ENCODE measurements at regions not wholly inside any gene's neighbourhood (a gene's known extent, or its start where the extent isn't known, plus 50 kb on each side); places are given as distances from the start of the nearest gene placed in this dataset.

GRCh38 chr18:75545189-75545588 is 117.7 kb upstream of the SMIM21 start:
- DNase-seq (ENCODE audit: low spot score), result no peak
- no peaks in the 10 kb centered on the region for H3K79me2 ChIP-seq (ENCODE audit: low read depth)
- H3F3A ChIP-seq (ENCODE audit: low read depth), result no peaks in the 10 kb centered on the region
- no peak overlapping the region for H3K4me3 ChIP-seq
- Mint-ChIP-seq H3K9me3 (peaks cover 5% of the 10 kb centered on the region), H3K36me3 (no peaks in the 10 kb centered on the region), H3K27ac (no peak overlapping the region), H3K27me3 (ENCODE audit: insufficient read depth, low read depth) (peaks cover 11% of the 10 kb centered on the region), H3K4me1 (peaks cover 20% of the 10 kb centered on the region), H3K4me3 (no peak overlapping the region)
- no peaks in the 10 kb centered on the region for H4K20me1 ChIP-seq (ENCODE audit: low read depth)
- H3K27me3 ChIP-seq, result no peaks in the 10 kb centered on the region
- no peak overlapping the region for H3K9ac ChIP-seq
- no peak overlapping the region for H2AFZ ChIP-seq (replicated peaks)
- no peaks in the 10 kb centered on the region for H3K9me3 ChIP-seq (ENCODE audit: low read depth)
- no peak for TF ChIP-seq EZH2 (IDR thresholded peaks at IDR 0.05)
- no peak for TF ChIP-seq EZH2phosphoT487 (IDR thresholded peaks at IDR 0.05)
- no peak for TF ChIP-seq CTCF (IDR thresholded peaks at IDR 0.05)
- no peak overlapping the region for H3K27ac ChIP-seq
- no peaks in the 10 kb centered on the region for H3K36me3 ChIP-seq
- H3K4me2 ChIP-seq, result no peak overlapping the region
- no peaks in the 10 kb centered on the region for H3K4me1 ChIP-seq

- no peak overlapping the region for H3K9ac ChIP-seq
- no peak overlapping the region for H3K27ac Mint-ChIP-seq
- H3K27me3 Mint-ChIP-seq (ENCODE audit: insufficient read depth, low read depth), result peaks cover 10% of the 10 kb centered on the region
- H3K4me1 Mint-ChIP-seq, result peaks cover 13% of the 10 kb centered on the region
- H3K4me3 Mint-ChIP-seq, result no peak overlapping the region
- no peaks in the 10 kb centered on the region for H3K4me1 ChIP-seq
- H3K27me3 ChIP-seq, result no peaks in the 10 kb centered on the region
- no peaks in the 10 kb centered on the region for H3F3A ChIP-seq (ENCODE audit: low read depth)
- H3K36me3 Mint-ChIP-seq, result no peaks in the 10 kb centered on the region
- no peak overlapping the region for H3K27ac ChIP-seq
- TF ChIP-seq EZH2phosphoT487 (IDR thresholded peaks at IDR 0.05) (no peak), CTCF (IDR thresholded peaks at IDR 0.05) (no peak), EZH2 (IDR thresholded peaks at IDR 0.05) (no peak)
- H4K20me1 ChIP-seq (ENCODE audit: low read depth), result no peaks in the 10 kb centered on the region
- H3K79me2 ChIP-seq (ENCODE audit: low read depth), result no peaks in the 10 kb centered on the region
- H3K4me3 ChIP-seq, result no peak overlapping the region
- no peak for DNase-seq (ENCODE audit: low spot score)
- no peak overlapping the region for H3K4me2 ChIP-seq
- H2AFZ ChIP-seq (replicated peaks), result no peak overlapping the region
- no peaks in the 10 kb centered on the region for H3K36me3 ChIP-seq
- peaks cover 5% of the 10 kb centered on the region for H3K9me3 Mint-ChIP-seq
- H3K9me3 ChIP-seq (ENCODE audit: low read depth), result no peaks in the 10 kb centered on the region
Measured at GRCh38 chr18:75544496-75544895, 117.0 kb upstream of the SMIM21 start.

GRCh38 chr18:75544051-75544481 is 116.6 kb upstream of the SMIM21 start:
- no peaks in the 10 kb centered on the region for H3K36me3 ChIP-seq
- TF ChIP-seq EZH2 (IDR thresholded peaks at IDR 0.05) (no peak), EZH2phosphoT487 (IDR thresholded peaks at IDR 0.05) (no peak), CTCF (IDR thresholded peaks at IDR 0.05) (no peak)
- no peak overlapping the region for H3K4me3 ChIP-seq
- no peaks in the 10 kb centered on the region for H3K27me3 ChIP-seq
- Mint-ChIP-seq H3K4me3 (no peak overlapping the region), H3K9me3 (peaks cover 5% of the 10 kb centered on the region), H3K27me3 (ENCODE audit: insufficient read depth, low read depth) (peaks cover 10% of the 10 kb centered on the region), H3K27ac (no peak overlapping the region), H3K36me3 (no peaks in the 10 kb centered on the region), H3K4me1 (peaks cover 11% of the 10 kb centered on the region)
- H3K9me3 ChIP-seq (ENCODE audit: low read depth), result no peaks in the 10 kb centered on the region
- no peaks in the 10 kb centered on the region for H3K79me2 ChIP-seq (ENCODE audit: low read depth)
- DNase-seq (ENCODE audit: low spot score), result no peak
- H2AFZ ChIP-seq (replicated peaks), result no peak overlapping the region
- no peaks in the 10 kb centered on the region for H3K4me1 ChIP-seq
- no peaks in the 10 kb centered on the region for H3F3A ChIP-seq (ENCODE audit: low read depth)
- H4K20me1 ChIP-seq (ENCODE audit: low read depth), result no peaks in the 10 kb centered on the region
- no peak overlapping the region for H3K4me2 ChIP-seq
- no peak overlapping the region for H3K9ac ChIP-seq
- H3K27ac ChIP-seq, result no peak overlapping the region
